Upper lobe of left lung (tissue), 6 donors: ENCODE measurements at regions not wholly inside any gene's neighbourhood (a gene's known extent, or its start where the extent isn't known, plus 50 kb on each side); places are given as distances from the start of the nearest gene placed in this dataset.

Experiments
- ATAC-seq, 2 donors: fragments of 200-7000 bp; cut with Tn5 transposase; one replicate each; pipeline ENCODE4 v1.9.1; 2022; ENCODE audit warnings: mild to moderate bottlenecking in 2 of 2, moderate library complexity in 2 of 2; ENCODE audit not compliant: low FRiP score in 2 of 2
- DNase-seq, 2 donors: peaks; one replicate each; pipeline ENCODE4 v3.0.0-alpha.2; 2019 to 2020
- H3K27ac ChIP-seq, 4 donors: fragments of 200-600 bp; sonication (generic); one replicate each; pipeline ENCODE4 v1.5.1; 2016 to 2019
- H3K27me3 ChIP-seq, 4 donors: fragments of 200-600 bp; sonication (generic); one replicate each; pipeline ENCODE4 v1.5.1; 2017 to 2019
- H3K36me3 ChIP-seq, 4 donors: fragments of 200-600 bp; sonication (generic); one replicate each; pipeline ENCODE4 v1.5.1; 2016 to 2019
- H3K4me1 ChIP-seq, 4 donors: fragments of 200-600 bp; sonication (generic); one replicate each; pipeline ENCODE4 v1.5.1; 2018 to 2019
- H3K4me3 ChIP-seq, 4 donors: fragments of 200-600 bp; sonication (generic); one replicate each; pipeline ENCODE4 v1.5.1; 2017 to 2019; ENCODE audit warnings: mild to moderate bottlenecking in 2 of 4, moderate library complexity in 1 of 4
- H3K9me3 ChIP-seq, 4 donors: fragments of 200-600 bp; sonication (generic); one replicate each; pipeline ENCODE4 v1.5.1; 2018 to 2019
- EP300 ChIP-seq, 4 donors: sonication (generic); formaldehyde crosslinking; IDR thresholded peaks; one replicate each; pipeline ENCODE4 v1.5.1; 2017; ENCODE audit warnings: antibody characterized with exemption in 4 of 4, control low read depth in 2 of 4
- POLR2A ChIP-seq, 4 donors: fragments of 450-650 bp; IDR thresholded peaks; one replicate each; pipeline ENCODE4 v1.5.1; 2016 to 2017; ENCODE audit warnings: antibody characterized with exemption in 4 of 4, mild to moderate bottlenecking in 2 of 4
- POLR2AphosphoS5 ChIP-seq, 2 donors: sonication (generic); formaldehyde crosslinking; IDR thresholded peaks; one replicate each; pipeline ENCODE4 v1.5.1; 2017; ENCODE audit warnings: antibody characterized with exemption in 2 of 2
- WGBS, 2 donors: methylation state at CpG; one replicate each; pipeline ENCODE4 v1.1.5; 2017 to 2018; 5-methylcytosine and 5-hydroxymethylcytosine counted together
- TF ChIP-seq, protein P1 (sequence below), 6 experiments: fragments of 450-650 bp in 4 of 6; fragments of 200-600 bp in 2 of 6; sonication (generic) in 2 of 6; IDR thresholded peaks; one replicate each; pipeline ENCODE4 v1.5.1; 2016 to 2019; ENCODE audit warnings: antibody characterized with exemption in 6 of 6
- donor health status: DM: no; HTN: no; CAD: no; lungs with moderate emphysema.
- donor health status: DM: no; HTN: yes; CAD: no; lungs with severe emphysema.

DNA sequence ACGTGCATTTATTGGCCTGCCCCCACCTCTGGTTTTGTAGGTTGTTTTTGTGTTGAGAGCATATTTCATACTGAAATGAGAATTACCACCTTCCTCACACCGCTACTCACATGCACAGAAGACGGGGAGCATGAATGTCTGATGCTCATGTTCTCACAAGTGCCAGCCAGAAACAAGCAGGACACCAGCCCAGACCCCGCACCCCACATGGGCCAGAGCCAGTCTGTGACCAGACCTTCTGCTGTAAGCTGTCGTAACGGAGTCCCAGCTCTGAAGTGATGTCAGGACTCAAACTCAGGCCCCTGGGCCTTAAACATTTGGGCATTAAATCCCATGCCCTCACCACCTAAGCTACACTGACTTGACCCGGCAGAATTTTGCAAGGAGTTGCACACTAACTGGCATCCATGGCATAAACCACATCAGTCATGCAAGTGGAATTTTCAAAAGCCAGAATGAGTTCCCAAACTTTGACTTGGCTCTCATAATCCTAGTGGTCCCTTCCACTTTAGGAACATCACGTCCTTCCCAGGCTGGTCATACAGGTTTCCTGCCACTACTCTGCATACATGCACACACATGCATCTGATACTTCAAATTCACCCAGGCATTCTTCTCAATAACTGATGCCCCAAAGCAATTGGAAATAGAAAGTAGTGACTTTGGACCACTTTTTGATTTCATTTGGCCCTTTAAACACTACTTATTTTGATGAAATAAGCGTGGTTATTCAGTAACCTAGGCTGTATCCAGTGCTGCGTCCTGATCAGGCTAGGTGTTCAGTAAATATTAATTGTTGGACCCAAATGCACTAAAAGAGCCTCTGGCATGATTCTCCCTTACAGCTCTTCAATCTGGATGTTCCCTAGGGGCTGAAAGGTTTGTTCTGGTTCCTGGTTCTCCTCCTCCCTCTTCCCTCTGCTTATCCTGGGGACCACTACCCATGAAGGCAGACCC lies 223.1 kb upstream of the ID2 start:
- H3K36me3 ChIP-seq, result no peaks in the 10 kb centered on the region
- peaks cover 13 to 23% (median 19%) of the 10 kb centered on the region in 4 donors for H3K4me1 ChIP-seq
- 89 to 90% methylated on average over 10 of the region's 10 CpGs for WGBS, 2 donors
- ATAC-seq (no peak), DNase-seq (no peak)
- no peak overlapping the region for H3K27ac ChIP-seq
- TF ChIP-seq, protein P1, sequence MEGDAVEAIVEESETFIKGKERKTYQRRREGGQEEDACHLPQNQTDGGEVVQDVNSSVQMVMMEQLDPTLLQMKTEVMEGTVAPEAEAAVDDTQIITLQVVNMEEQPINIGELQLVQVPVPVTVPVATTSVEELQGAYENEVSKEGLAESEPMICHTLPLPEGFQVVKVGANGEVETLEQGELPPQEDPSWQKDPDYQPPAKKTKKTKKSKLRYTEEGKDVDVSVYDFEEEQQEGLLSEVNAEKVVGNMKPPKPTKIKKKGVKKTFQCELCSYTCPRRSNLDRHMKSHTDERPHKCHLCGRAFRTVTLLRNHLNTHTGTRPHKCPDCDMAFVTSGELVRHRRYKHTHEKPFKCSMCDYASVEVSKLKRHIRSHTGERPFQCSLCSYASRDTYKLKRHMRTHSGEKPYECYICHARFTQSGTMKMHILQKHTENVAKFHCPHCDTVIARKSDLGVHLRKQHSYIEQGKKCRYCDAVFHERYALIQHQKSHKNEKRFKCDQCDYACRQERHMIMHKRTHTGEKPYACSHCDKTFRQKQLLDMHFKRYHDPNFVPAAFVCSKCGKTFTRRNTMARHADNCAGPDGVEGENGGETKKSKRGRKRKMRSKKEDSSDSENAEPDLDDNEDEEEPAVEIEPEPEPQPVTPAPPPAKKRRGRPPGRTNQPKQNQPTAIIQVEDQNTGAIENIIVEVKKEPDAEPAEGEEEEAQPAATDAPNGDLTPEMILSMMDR (IDR thresholded peaks at IDR 0.05), result no peak
- TF ChIP-seq EP300 (IDR thresholded peaks at IDR 0.05) (no peak), POLR2AphosphoS5 (IDR thresholded peaks at IDR 0.05) (no peak), POLR2A (IDR thresholded peaks at IDR 0.05) (no peak)
- no peaks in the 10 kb centered on the region for H3K9me3 ChIP-seq
- no peaks in the 10 kb centered on the region for H3K27me3 ChIP-seq
- no peak overlapping the region for H3K4me3 ChIP-seq

GRCh38 chr2:8459474-8459873 lies 222.4 kb upstream of the ID2 start:
- Histone ChIP-seq H3K4me1 (peaks cover 13 to 23% (median 19%) of the 10 kb centered on the region in 4 donors), H3K4me3 (no peak overlapping the region), H3K27ac (no peak overlapping the region), H3K36me3 (no peaks in the 10 kb centered on the region), H3K27me3 (no peaks in the 10 kb centered on the region), H3K9me3 (no peaks in the 10 kb centered on the region)
- DNase-seq (no peak), ATAC-seq (no peak)
- WGBS, 2 donors, result 99 to 100% methylated on average over 3 of the region's 3 CpGs
- TF ChIP-seq, protein P1 (IDR thresholded peaks at IDR 0.05), result no peak
- TF ChIP-seq POLR2A (IDR thresholded peaks at IDR 0.05) (no peak), EP300 (IDR thresholded peaks at IDR 0.05) (no peak), POLR2AphosphoS5 (IDR thresholded peaks at IDR 0.05) (no peak)

DNA sequence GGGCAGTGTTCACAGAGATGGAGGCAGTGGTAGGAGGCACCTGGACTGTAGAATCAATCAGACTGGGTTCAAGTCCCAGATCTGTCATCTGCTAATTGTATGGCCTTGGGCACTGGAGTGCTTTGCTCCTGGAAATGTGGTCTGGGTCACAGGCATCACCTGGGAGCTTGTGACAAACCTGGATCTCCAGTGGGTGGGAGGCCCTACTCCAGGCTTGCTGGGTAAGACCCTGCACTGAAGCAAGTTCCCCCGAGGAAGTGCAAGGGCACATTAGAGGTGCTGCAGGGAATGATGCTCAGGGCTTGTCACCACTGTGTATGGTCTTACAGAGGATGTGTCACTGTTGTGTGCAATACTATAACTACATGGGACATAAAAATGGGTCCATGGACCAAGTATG lies 220.5 kb upstream of the ID2 start:
- H3K4me3 ChIP-seq, result no peak overlapping the region
- no peak overlapping the region for H3K27ac ChIP-seq
- TF ChIP-seq POLR2A (IDR thresholded peaks at IDR 0.05) (no peak), POLR2AphosphoS5 (IDR thresholded peaks at IDR 0.05) (no peak), EP300 (IDR thresholded peaks at IDR 0.05) (no peak)
- TF ChIP-seq, protein P1 (IDR thresholded peaks at IDR 0.05), result no peak
- 100% methylated on average over 1 of the region's 1 CpG for WGBS, 2 donors
- H3K4me1 ChIP-seq, result peaks cover 11 to 18% (median 13%) of the 10 kb centered on the region in 4 donors
- H3K9me3 ChIP-seq, result no peaks in the 10 kb centered on the region
- H3K36me3 ChIP-seq, result no peaks in the 10 kb centered on the region
- H3K27me3 ChIP-seq, result no peaks in the 10 kb centered on the region
- DNase-seq, result no peak
- ATAC-seq, result no peak

DNA sequence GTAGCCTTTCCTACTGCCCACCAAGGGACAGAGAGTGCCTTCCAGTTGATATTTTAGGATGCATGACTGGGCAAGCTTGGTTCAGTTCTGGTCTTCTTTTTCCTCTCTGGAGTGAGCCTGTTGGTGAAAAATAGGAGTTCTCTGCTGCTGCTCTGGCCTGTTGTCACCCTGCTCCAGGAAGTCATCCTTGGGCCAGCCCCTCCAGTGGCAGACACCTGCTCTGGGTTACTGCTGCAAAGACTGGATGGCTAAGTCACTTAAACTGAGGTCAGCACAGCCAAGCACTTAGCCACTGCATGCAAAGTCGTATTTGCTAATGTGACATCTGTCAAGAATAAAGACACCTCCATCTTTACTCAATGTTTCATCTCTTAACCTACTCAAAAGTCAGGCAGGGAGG lies 219.6 kb upstream of the ID2 start:
- peaks cover 3 to 8% (median 5%) of the 10 kb centered on the region in 4 donors for H3K4me1 ChIP-seq
- ATAC-seq (no peak), DNase-seq (no peak)
- no peaks in the 10 kb centered on the region for H3K27me3 ChIP-seq
- 82 to 100% methylated on average over 1 of the region's 1 CpG for WGBS, 2 donors
- no peak overlapping the region for H3K27ac ChIP-seq
- TF ChIP-seq POLR2AphosphoS5 (IDR thresholded peaks at IDR 0.05), result no peak
- TF ChIP-seq EP300 (IDR thresholded peaks at IDR 0.05), result no peak
- TF ChIP-seq POLR2A (IDR thresholded peaks at IDR 0.05), result no peak
- TF ChIP-seq, protein P1 (IDR thresholded peaks at IDR 0.05), result no peak
- H3K4me3 ChIP-seq, result no peak overlapping the region
- H3K9me3 ChIP-seq, result no peaks in the 10 kb centered on the region
- H3K36me3 ChIP-seq, result no peaks in the 10 kb centered on the region
